Tibial nerve (tissue), 4 donors: ENCODE measurements at regions not wholly inside any gene's neighbourhood (a gene's known extent, or its start where the extent isn't known, plus 50 kb on each side); places are given as distances from the start of the nearest gene placed in this dataset.

Experiments
- DNase-seq, 2 donors: peaks; one replicate each; pipeline ENCODE4 v3.0.0-alpha.2; 2019; ENCODE audit warnings: low spot score in 2 of 2
- H3K27ac ChIP-seq, 4 donors: fragments of 200-600 bp; sonication (generic) in 3 of 4; one replicate each; pipeline ENCODE4 v1.5.1; 2017 to 2019; ENCODE audit warnings: mild to moderate bottlenecking in 1 of 4
- H3K27me3 ChIP-seq, 2 donors: fragments of 200-600 bp; sonication (generic) in 1 of 2; one replicate each; pipeline versions ENCODE4 v1.5.1 to v1.6.0; 2017 to 2019
- H3K36me3 ChIP-seq, 3 donors: fragments of 200-600 bp; sonication (generic); one replicate each; pipeline ENCODE4 v1.5.1; 2018 to 2019
- H3K4me1 ChIP-seq, 4 donors: fragments of 200-600 bp; sonication (generic) in 3 of 4; one replicate each; pipeline ENCODE4 v1.5.1; 2017 to 2019
- H3K4me3 ChIP-seq, 4 donors: fragments of 200-600 bp; sonication (generic) in 3 of 4; one replicate each; pipeline ENCODE4 v1.5.1; 2017 to 2019; ENCODE audit warnings: mild to moderate bottlenecking in 1 of 4, moderate library complexity in 1 of 4
- H3K9me3 ChIP-seq, 4 donors: fragments of 200-600 bp; sonication (generic) in 3 of 4; one replicate each; pipeline ENCODE4 v1.5.1; 2017 to 2019
- EP300 ChIP-seq, 2 donors: sonication (generic); formaldehyde crosslinking; IDR thresholded peaks; one replicate each; pipeline ENCODE4 v1.6.1; 2017; ENCODE audit warnings: antibody characterized with exemption in 2 of 2, mild to moderate bottlenecking in 1 of 2
- POLR2A ChIP-seq, 2 donors: fragments of 450-650 bp; IDR thresholded peaks; one replicate each; pipeline ENCODE4 v1.6.1; 2017; ENCODE audit warnings: antibody characterized with exemption in 2 of 2, mild to moderate bottlenecking in 2 of 2, moderate library complexity in 2 of 2
- WGBS, 2 donors: methylation state at CpG; one replicate each; pipeline ENCODE4 v1.1.5; 2018; 5-methylcytosine and 5-hydroxymethylcytosine counted together
- TF ChIP-seq, protein P1 (sequence below), 5 experiments: fragments of 200-600 bp in 3 of 5; fragments of 450-650 bp in 2 of 5; sonication (generic) in 3 of 5; IDR thresholded peaks; one replicate each; pipeline ENCODE4 v1.5.1; 2016 to 2019; ENCODE audit warnings: antibody characterized with exemption in 5 of 5, mild to moderate bottlenecking in 3 of 5, moderate library complexity in 2 of 5

DNA sequence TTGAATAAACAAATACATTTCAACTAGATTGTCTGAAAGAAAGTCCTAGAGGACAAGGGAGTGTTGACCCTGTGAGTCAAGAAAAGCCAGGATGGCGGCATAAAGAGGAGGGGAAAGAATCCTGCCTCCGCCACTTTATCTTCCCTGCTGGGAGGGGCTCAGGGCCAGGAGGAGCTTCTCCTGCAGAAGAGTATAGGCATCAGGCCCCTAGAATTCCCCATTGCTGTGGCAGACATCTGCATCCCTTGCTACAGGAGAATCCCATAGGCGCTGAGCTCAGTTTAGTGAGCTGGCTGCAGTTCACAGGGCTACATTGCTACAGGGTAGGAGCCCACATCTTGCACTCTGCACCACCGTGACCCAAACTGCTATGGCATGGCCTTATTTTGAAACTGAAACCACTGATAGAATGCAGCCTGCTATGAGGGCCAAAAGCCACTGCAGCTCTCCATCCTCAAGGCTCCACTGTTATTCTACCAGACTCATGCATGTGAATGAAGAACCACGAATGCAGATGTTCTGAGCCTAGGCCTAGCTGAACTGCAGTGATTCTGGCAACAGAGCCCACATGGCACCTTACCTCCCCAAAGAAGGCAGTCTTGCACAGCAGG lies 941.4 kb upstream of the CTNND2 start:
- Histone ChIP-seq H3K4me3 (no peak overlapping the region), H3K9me3 (no peaks in the 10 kb centered on the region), H3K4me1 (no peaks in the 10 kb centered on the region), H3K27ac (no peak overlapping the region), H3K27me3 (no peaks in the 10 kb centered on the region), H3K36me3 (no peaks in the 10 kb centered on the region)
- no peak for DNase-seq
- WGBS, 2 donors, result 84 to 89% methylated on average over 4 to 5 of the region's 5 CpGs
- TF ChIP-seq, protein P1, sequence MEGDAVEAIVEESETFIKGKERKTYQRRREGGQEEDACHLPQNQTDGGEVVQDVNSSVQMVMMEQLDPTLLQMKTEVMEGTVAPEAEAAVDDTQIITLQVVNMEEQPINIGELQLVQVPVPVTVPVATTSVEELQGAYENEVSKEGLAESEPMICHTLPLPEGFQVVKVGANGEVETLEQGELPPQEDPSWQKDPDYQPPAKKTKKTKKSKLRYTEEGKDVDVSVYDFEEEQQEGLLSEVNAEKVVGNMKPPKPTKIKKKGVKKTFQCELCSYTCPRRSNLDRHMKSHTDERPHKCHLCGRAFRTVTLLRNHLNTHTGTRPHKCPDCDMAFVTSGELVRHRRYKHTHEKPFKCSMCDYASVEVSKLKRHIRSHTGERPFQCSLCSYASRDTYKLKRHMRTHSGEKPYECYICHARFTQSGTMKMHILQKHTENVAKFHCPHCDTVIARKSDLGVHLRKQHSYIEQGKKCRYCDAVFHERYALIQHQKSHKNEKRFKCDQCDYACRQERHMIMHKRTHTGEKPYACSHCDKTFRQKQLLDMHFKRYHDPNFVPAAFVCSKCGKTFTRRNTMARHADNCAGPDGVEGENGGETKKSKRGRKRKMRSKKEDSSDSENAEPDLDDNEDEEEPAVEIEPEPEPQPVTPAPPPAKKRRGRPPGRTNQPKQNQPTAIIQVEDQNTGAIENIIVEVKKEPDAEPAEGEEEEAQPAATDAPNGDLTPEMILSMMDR (IDR thresholded peaks at IDR 0.05), result no peak

DNA sequence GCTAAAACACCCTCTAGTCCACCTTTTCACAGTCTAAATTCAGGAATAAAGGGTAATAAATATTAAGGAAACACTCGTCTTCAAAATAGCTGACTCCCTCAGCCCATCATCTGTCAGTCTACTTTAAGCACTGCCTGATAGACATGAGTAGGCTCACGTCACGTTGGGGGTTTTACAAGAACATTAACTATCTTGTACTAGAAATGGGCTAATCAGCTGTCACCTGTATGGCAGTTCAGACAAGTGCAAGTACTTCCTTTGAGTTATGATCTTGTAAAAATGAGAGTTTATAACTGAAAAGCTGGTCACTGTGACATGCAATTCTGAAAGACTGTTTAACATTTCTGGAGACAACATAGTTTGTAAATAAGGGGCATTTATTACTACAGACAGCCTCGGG lies 936.7 kb upstream of the CTNND2 start:
- H3K4me1 ChIP-seq, result no peaks in the 10 kb centered on the region
- 40 to 56% methylated on average over 4 of the region's 4 CpGs for WGBS, 2 donors
- no peaks in the 10 kb centered on the region for H3K36me3 ChIP-seq
- TF ChIP-seq POLR2A (IDR thresholded peaks at IDR 0.05), result no peak
- TF ChIP-seq EP300 (IDR thresholded peaks at IDR 0.05), result no peak
- TF ChIP-seq, protein P1 (IDR thresholded peaks at IDR 0.05), result no peak
- DNase-seq, result no peak
- no peaks in the 10 kb centered on the region for H3K27me3 ChIP-seq
- no peaks in the 10 kb centered on the region for H3K9me3 ChIP-seq
- H3K27ac ChIP-seq, result no peak overlapping the region
- no peak overlapping the region for H3K4me3 ChIP-seq

DNA sequence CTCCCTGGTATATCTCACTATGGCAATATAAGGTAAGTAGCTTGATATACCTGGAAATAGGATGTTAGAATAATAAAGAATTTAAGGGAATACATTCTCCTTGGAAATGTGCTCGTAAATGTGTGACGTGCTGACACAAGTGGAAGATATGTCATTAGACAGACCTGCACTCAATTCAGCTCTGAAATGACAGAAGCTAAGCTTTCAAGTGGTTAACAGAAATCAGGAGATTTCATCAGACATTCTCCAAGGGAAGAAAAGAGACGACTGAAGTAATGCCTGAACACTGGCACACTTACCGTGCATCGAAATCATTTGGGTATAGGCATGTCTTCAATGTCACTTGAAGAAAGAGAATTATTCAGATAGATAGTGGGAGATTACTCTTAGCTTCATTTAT lies 933.3 kb upstream of the CTNND2 start:
- no peaks in the 10 kb centered on the region for H3K27me3 ChIP-seq
- H3K4me1 ChIP-seq, result no peaks in the 10 kb centered on the region
- 71 to 80% methylated on average over 5 of the region's 5 CpGs for WGBS, 2 donors
- no peaks in the 10 kb centered on the region for H3K9me3 ChIP-seq
- TF ChIP-seq EP300 (IDR thresholded peaks at IDR 0.05) (no peak), POLR2A (IDR thresholded peaks at IDR 0.05) (no peak)
- TF ChIP-seq, protein P1 (IDR thresholded peaks at IDR 0.05), result no peak
- no peak for DNase-seq
- H3K4me3 ChIP-seq, result no peak overlapping the region
- no peak overlapping the region for H3K27ac ChIP-seq
- H3K36me3 ChIP-seq, result no peaks in the 10 kb centered on the region

DNA sequence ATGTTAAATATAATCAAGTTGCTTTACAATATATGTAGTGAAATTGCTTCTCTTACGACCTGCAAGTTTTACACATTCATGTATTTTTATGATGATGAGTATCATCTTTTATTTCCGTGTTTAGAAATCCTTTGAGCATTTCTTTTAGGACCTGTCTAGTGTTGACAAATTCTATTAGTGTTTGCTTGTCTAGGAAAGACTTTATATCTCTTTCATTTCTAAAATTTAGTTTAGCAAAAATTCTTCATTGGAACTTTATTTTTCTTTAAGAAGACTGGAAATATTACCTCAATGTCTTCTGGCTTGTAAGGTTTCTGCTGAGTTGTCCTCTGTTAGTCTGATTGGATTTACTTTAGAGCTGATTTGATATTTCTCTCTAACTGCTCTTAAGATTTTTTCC lies 920.9 kb upstream of the CTNND2 start:
- Histone ChIP-seq H3K4me1 (no peaks in the 10 kb centered on the region), H3K27ac (no peak overlapping the region), H3K9me3 (peaks cover 0 to 25% (median 5%) of the 10 kb centered on the region in 4 donors), H3K4me3 (no peak overlapping the region), H3K27me3 (no peaks in the 10 kb centered on the region), H3K36me3 (no peaks in the 10 kb centered on the region)
- no peak for TF ChIP-seq POLR2A (IDR thresholded peaks at IDR 0.05)
- TF ChIP-seq, protein P1 (IDR thresholded peaks at IDR 0.05), result no peak
- TF ChIP-seq EP300 (IDR thresholded peaks at IDR 0.05), result no peak
- WGBS, 2 donors, result 74 to 91% methylated on average over 2 of the region's 2 CpGs
- no peak for DNase-seq

DNA sequence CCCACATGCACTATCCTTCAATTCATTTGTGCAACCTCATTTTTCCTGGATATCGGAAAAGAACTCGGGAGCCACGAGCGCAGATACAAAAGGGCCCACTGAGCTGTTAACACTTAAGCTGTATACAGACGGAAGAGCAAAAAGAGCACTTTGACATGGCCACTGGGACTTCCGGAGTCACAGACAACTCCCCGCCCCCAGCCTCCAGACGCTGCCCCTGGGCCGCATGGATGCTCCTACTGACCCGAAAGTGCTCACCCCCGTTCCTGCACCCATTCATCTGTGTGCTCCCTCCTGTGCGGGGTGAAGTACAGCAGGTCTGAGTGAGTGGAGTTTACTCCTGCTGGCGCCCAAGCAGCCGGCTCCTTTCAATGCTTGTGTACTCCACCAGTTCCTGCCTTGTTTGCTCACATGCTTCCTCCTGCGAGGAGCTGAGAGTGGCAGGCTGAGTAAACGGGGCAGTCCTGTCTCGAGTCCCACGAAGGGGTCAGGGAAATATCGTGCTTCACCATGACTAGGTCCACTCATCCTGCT lies 901.0 kb upstream of the CTNND2 start:
- WGBS, 2 donors, result 77 to 83% methylated on average over 19 of the region's 19 CpGs

More for the DNA sequence above, 901.0 kb upstream of the CTNND2 start:
- TF ChIP-seq, protein P1 (IDR thresholded peaks at IDR 0.05), result no peak
- TF ChIP-seq EP300 (IDR thresholded peaks at IDR 0.05) (no peak), POLR2A (IDR thresholded peaks at IDR 0.05) (no peak)
- Histone ChIP-seq H3K9me3 (no peaks in the 10 kb centered on the region), H3K27me3 (no peaks in the 10 kb centered on the region), H3K27ac (no peak overlapping the region), H3K36me3 (no peaks in the 10 kb centered on the region), H3K4me3 (no peak overlapping the region), H3K4me1 (no peaks in the 10 kb centered on the region)
- no peak for DNase-seq
